CMK (cell line): ENCODE measurements at regions not wholly inside any gene's neighbourhood (a gene's known extent, or its start where the extent isn't known, plus 50 kb on each side); places are given as distances from the start of the nearest gene placed in this dataset.

ENCODE experiments used
- DNase-seq: peaks from one replicate; pipeline ENCODE4 v3.0.0-alpha.2; 2010; ENCODE audit warnings: low read depth

DNA sequence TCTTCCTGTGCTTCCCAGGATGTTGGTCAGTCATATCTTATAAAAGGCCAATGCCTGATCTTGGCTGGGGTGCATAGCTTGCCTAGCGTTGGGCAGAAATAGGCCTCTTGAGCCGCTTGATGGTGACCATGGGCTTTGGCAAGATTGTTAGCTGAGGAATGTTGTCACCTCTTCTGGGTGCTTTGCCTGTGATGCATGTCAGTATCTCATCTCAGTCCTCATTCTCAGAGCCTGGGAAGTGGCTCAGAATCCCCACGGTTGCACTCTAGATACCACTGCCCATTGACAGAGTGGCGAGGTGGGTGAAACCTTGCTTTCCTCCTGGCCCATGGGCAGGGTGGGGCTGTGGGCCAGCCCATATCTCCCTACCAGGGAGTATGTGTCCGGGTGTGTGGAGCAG lies 79.2 kb upstream of the MGAT5 start:
- DNase-seq = no peak

DNA sequence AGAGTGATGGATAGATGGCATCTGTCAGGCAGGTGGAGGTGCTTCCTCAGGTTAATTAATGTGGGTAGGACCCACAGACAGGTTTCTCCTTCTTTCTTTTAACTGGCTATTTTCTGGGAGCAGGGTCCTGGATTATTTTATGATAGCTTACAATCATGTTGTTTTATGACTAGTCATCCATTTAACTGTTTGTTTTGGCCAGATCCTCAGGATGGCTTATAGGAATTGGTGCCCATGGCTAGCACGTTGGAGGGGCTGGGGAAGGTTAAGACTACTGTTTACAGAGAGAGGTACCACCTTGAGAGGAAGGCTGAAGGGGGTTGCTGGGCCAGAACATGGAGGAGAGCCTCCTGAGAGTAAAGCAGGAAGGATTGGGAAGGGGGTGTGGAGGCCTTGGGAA lies 78.0 kb upstream of the MGAT5 start:
- DNase-seq = no peak

DNA sequence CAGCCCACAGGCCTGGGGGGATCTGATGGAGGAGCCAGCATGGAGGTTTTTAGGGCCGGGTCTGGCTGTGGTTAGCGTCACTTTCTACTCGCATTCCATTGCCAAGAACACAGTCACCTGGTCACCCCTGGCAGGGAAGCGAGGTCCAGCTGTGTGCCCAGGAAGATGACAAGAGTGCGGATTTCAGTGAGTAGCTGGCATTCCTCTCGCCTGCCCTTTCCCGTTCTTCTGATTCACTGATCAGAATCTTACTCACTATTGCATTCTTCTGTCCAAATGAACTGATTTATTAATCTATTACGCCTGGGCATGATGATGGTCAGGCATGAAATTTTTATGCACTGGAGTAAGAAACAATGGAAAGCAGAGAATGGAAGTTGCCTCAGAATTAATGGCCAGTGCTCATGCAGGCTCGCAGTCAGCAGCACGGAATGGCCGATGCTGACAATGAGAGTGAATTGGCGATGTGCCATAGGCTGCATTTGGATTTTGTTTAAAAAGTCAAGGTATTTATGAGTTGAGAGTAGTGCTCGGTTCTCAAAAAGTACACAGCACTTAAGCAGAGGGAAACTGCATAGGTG lies 76.4 kb upstream of the MGAT5 start:
- DNase-seq = no peak

DNA sequence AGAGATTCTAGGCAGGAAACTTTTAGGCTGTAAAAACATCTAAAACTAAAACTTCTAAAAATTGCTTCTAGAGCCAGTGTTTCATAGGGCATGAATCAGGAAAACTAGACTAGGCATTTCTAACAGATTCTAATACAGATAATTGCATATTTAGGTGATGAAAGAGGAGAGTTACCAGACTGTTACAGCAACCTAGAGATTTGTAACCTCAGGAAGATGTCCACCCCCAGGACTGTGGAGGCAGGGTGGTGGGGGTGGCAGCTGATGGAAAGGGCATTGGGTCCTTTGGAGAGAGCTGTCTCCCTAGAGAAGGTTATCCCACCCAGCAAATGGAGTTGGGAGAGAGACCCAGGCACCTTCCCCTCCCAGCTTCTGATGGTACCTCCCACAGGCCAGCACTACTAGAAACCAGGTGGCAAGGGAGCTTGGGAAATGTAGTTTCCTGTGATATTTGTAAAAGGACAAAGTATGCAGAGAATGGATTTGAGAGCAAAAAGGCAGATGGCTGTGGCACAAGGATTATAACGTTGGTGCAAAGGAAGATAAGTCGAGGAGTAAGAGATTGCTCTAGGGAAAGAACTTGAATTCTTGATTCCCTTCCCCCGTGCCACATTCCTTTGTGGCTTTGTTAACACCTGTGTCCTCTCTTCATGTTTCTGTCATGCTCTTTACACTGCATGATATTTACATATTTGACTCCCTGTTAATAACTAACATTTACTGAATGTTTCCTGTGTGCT lies 75.6 kb upstream of the MGAT5 start:
- no peak for DNase-seq

DNA sequence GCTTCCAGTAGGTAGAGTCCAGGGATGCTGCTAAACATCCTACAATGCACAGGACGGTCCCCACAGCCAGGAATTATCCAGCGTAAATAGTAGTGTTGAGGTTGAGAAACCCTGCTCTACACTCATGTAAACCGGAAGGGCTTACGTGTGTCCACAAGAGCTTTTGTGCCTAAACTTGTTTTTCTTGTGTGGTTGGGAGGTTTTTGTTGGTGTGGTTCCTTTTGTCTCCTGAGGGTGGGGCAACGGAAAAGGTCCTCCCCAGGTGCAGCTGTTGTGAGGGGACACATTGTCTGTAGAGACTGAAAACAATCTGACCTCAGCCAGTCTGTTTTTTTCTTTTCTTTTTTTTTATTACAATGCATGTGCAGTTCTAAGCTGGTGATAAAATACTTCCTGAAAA lies 72.7 kb upstream of the MGAT5 start:
- DNase-seq = no peak

DNA sequence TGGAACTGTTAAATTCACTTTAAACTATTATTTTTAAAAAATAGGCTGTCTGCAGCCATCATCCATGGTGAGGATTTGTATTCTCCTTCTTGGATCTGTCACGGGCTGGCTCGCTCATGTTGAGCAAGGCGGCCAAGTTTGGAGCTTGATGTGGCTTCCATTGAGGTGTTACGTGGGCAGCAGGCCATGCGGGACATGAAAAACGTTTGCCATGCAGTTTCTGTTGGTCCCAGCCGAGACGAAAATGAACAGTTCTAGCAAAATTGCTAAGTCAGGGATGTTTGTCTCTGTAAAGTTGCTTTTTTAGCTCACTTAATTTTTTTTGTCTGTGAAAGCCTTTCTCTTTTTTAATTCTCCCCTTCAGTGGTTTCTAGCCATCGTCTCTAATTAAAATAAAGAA lies 70.2 kb upstream of the MGAT5 start:
- DNase-seq = no peak

DNA sequence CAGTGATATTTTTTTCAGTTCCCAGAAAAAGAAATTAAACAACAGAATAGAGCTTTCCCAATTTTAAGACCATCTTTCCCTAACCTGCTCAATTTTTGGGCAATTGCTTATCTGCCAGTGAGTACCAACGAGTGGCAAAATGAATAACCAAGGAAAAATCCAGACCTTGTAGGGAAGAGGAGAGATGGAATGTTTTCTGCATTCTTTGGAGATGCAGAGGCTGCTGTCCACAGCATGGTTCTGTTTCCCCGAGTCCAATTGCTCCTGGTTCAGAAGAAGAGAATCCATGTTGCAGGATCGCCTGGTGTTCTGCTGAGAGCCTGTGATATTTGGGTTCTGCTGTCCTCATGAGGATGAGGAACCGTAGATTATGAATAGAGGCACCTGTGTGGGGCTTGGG lies 68.2 kb upstream of the MGAT5 start:
- DNase-seq = no peak

DNA sequence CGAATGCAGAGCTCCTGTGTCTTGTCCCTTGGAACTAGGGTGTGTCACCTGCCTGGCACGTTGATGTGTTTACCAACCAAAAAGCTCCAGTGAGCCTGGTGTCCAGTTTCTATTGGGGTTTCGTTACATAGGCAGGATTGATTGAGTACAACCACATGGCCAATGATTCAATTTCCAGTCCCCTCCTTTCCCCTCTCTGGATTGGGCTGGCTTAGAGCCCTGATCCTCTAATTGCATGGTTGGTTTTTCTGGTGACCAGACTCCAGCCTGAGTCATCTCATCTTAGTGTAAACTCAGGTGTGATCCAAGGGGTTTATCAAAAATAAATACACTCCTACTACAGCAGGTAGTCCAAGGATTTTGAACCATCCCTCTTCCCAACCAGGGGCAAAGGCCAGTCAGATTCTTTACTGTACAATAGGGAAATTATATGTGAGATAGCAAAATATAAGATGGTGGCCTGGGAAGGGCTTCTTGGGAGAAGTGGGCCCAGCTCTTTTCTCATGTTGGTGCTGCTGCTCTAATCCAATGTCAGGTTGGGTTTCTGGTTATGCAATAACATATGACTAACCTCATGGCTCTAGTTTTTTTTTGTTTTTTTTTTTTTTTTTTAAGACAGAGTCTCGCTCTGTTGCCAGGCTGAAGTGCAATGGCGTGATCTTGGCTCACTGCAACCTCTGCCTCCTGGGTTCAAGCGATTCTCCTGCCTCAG lies 64.7 kb upstream of the MGAT5 start:
- DNase-seq = no peak

DNA sequence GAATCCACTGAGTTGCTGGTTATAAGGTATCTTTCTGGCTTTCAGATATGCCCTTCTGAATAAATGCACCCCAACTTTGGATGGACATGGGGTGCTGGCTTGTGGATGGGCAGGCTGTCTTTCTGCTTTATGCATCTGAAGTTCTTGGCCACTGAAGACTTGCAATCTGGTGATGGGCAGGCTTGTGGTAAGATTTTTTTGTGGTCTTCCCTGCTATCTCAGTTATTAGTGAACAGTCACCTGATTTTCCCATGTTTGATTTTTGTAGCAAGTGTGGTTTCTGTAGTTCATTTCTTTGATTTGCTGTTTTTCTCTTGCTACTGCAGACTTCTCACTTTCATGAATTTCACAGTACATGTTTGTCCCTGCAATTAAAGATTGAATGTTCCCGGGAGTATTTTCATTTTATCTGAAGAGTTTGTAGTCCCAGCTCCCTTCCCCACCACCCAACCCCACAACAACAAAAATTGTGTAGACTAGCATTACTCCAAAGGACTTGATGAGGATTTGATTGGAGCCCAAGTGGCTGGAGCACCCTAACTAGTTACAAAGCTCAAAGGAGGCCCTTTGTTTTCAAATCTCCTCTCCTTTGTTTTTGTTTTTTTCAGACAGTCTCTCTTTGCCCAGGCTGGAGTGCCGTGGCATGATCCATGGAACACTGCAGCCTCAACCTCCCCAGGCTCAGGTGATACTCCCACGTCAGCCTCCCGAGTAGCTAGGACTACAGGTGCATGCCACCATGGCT lies 63.6 kb upstream of the MGAT5 start:
- DNase-seq = no peak

DNA sequence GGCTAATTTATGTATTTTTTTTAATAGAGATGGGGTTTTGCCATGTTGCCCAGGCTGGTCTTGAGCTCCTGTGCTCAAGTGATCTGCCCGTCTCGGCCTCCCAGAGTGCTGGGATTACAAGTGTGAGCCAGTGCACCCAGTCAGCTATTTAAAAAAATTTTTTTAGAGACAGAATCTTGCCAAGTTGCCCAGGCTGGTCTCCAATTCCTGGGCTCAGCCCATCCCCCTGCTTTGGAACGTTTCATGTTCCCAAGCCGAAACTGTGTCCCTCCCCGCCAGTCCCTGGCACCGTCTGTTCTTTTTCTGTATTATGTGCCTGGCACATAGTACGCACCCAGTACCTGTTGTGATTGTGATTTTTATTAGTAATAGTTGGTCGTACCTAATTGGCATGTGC lies 63.1 kb upstream of the MGAT5 start:
- no peak for DNase-seq

DNA sequence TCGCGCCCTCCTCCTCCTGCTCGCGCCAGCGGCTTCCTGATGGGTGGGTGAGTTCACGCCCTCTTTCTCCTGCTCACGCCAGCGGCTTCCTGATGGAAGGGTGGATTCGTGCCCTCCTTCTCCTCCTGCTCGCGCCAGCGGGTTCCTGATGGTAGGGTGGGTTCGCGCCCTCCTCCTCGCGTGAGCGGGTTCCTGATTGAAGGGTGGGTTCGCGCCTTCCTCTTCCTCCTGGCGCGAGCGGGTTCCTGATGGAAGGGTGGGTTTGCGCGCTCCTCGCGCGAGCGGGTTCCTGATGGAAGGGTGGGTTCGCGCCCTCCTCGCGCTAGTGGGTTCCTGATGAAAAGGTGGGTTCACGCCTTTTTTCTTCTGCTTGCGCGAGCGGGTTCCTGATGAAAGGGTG lies 62.0 kb upstream of the MGAT5 start:
- DNase-seq = no peak

DNA sequence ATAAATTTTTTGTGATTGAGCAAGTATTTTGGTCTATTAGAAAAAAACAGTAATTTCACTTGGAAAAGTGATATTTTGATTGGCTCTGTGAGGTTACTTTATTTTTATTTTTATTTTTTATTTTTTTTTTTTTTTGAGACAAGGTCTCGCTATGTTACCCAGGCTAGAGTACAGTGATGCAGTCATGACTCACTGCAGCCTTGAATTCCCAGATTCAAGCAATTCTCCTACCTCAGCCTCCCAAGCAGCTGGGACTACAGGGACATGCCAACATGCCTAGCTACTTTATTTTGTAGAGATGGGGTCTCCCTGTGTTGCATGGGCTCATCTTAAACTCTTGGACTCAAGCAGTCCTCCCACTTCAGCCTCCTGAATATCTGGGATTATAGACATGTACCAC lies 60.9 kb upstream of the MGAT5 start:
- no peak for DNase-seq

DNA sequence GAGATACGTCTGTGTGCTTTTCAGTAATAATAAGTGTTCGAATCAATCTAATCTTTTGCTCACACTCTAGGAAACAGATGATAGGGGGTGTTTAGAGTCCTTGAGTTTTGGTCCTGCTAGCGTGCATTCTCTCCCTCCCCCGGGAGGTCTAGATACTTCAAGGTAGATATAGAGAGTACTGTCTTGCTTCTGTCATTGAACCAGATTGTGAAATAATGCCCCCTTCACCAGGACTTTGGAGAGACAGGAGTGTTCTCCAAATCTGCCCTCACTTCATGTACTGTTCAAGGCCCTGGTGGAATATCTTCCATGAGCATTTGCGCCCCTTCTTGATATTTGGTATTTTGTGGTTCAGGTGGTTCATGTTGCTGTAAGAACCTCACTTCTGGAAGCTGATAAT lies 59.4 kb upstream of the MGAT5 start:
- no peak for DNase-seq

DNA sequence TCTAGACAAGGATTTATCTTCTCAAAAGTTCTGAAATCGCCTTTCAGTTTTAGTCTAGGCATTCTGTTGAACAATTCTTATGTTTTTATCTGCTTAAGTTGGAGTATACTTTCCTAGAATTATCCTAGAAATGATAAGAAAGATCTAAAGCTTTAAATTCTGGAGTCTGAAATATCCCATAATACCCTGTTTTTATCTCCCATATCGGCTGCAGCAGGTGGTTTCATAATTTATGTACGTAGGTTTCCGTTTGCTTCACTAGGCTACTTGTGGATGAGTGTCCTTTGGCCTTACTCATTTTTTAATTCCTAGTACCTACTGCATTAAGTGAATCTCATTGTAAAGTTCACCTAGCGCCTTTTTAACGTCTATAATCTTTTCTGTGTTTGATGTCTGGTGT lies 58.5 kb upstream of the MGAT5 start:
- DNase-seq = no peak

DNA sequence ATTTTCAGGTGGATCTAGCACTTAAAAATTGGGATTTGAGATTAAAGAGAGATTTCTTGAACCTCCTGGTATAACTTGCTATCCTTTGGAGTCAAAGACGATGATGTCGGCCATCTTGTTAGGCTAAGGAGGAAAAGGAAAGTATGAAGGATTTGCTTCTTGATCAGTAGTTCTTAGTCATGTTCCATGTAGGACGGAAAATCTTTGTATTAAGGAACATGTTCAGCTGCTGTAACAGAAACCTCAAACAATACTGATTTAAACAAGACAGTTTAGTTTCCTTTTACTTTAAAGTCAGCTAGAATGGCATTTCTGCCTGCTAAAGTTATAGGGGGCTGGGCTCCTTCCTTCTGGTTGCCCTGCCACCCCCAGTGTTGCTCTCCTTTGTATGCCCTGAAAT lies 56.4 kb upstream of the MGAT5 start:
- DNase-seq = no peak

DNA sequence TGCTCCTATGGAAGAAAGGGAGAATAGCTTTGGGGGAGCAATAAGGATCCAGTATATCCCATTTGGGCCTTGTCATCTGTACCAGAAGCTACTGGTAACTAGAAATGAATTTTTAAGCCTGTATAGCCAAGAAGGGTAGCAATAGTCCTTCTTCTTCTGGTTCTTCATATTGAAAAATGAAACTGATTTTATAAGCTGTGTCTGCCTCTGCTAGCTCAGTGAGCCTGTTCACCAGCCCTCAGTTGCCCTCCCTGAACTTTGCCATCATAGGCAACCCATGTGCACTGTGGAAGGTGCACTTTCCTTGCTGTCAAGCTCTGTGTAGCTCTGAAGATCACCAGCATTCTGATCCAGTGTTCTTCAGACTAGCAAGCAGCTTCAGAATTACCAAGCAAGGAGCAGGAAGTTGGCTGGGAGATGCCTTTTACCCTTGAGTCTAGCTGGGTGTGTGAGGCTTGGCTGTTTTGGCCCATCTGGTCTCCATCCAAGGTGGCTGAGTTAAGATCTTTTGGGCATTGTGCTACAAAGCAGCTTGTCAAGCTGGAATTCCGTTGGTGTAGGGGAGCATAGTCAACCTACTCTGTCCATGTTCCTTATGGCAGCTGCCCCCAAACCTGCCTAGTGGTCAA lies 55.8 kb upstream of the MGAT5 start:
- DNase-seq = no peak

DNA sequence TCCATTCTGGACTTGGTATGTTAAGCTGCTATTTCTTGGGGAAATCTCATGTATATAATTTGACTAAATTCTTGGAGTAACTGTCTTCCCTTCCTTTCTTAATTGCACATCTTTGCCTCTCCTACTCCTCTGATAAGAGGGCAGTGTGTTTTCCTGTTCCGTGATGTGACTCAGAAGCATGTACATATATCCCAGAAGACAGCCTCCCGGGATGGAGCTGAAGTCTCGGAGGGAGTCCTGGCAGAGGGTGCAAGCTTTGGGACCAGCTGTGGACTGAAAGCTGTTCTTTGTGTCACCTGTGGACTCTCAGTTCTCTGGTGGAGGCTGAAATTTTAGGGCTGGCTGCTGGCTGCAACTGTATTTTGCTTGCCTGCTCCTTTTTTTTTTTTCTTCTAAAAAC lies 54.7 kb upstream of the MGAT5 start:
- no peak for DNase-seq

DNA sequence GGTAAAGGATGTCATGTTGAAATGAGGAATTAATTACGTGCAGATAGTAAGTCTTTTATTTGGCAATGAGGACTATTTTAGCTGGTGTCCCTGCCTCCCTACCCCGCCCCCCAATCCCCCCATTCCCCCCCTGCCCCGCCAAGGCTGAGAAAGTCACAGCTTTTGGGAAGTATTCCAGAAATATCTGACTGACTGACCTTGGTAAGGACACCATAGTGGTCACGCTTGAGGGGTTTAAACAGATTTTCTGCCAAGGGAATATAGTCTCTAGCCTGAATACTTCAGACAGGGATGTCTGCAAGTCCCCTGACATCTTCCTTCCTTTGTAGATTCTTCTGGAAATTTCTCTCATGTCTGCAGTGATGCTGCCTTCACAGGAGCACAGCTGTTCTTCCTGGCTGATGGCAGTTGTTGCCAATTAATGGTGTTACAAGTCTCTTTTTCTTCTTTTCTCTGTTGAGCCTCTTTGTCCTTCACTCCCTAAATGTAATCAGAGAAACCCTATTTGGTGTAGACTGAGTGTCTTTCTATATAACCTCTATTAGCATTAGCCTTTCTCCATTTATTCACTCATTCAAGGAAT lies 53.7 kb upstream of the MGAT5 start:
- no peak for DNase-seq

DNA sequence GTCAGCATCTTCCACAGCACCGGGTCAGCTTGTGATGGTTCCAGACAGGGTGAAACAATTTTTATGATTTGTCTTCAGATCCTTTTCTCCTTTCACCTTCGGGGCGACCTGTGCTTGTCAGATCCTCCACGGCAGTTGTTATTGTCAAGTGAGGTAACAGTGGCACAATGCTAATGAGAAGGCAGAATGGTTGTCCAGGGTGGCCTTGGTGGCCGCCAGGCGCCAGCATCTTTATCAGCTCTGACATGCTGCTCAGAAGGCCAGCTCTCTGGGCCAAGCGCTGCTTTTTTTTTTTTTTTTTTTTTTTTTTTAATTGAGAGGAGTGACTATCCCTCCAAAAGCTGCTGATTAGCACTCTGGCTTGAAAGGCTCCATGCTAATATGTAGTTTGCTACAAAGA lies 52.3 kb upstream of the MGAT5 start:
- no peak for DNase-seq

DNA sequence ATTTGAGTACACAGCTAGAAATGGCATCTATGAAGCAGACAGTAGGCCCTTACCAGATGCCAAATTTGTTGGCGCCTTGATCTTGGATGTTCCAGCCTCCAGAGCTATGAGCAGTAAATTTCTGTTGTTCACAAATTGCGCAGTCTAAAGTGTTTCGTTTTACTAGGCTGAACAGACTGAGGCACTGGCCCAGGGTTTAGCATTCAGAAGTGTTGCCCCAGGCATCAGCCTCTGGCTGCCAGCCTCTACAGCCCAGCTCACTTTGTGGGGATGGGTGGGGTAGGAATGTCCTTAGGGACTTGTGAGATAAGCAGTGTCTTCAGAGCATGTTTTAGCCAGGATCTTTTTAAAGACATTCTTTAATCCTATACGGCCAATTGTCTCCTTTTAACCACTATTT lies 51.5 kb upstream of the MGAT5 start:
- no peak for DNase-seq

DNA sequence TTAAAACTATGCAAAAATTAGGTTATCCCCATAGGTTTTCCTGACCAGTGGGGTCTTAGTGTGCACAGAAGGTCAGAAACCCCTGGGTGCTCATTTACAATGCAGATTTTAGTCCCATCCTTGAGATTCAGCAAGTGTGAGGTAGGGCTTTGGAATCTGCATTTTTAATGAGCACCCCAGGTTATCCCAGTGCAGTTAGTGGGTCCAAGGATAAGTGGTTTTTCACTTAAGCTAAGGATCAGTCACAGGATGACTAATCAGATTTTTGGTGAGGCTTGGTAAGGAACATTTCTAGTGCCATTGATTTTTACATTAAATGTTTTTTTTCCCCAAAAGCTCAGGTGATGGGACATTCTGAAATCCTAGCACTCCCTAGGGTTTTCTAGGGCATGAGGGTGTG lies 50.7 kb upstream of the MGAT5 start:
- no peak for DNase-seq
